NT2/D1 (cell line): ENCODE measurements at regions not wholly inside any gene's neighbourhood (a gene's known extent, or its start where the extent isn't known, plus 50 kb on each side); places are given as distances from the start of the nearest gene placed in this dataset.

Experiments
- DNase-seq: peaks from one replicate; pipeline ENCODE4 v3.0.0-alpha.2; 2011; ENCODE audit warnings: low read depth, low spot score
- H3K27me3 ChIP-seq: 2 replicates; pipeline ENCODE4 v1.6.0; 2011; ENCODE audit warnings: mild to moderate bottlenecking; ENCODE audit not compliant: insufficient read length, insufficient read depth
- H3K36me3 ChIP-seq: 2 replicates; pipeline ENCODE4 v1.6.1; 2011; ENCODE audit warnings: mild to moderate bottlenecking, low read length, mixed read lengths; ENCODE audit not compliant: insufficient read depth, insufficient read length
- H3K4me1 ChIP-seq: 2 replicates; pipeline ENCODE4 v1.5.1; 2011; ENCODE audit not compliant: insufficient read depth, insufficient read length
- H3K4me3 ChIP-seq: 2 replicates; pipeline ENCODE4 v1.5.1; 2011; ENCODE audit warnings: low read depth; ENCODE audit not compliant: insufficient read length
- H3K9ac ChIP-seq: 2 replicates; pipeline ENCODE4 v1.6.0; 2011; ENCODE audit warnings: low read depth; ENCODE audit not compliant: insufficient read length
- H3K9me3 ChIP-seq: 2 replicates; pipeline ENCODE4 v1.5.1; 2011; ENCODE audit warnings: mild to moderate bottlenecking, low read length; ENCODE audit not compliant: insufficient read depth
- SUZ12 ChIP-seq: IDR thresholded peaks from 2 replicates; pipeline ENCODE4 v1.6.1; 2011; ENCODE audit not compliant: insufficient read length, insufficient read depth; ENCODE audit errors: extremely low read depth
- YY1 ChIP-seq: IDR thresholded peaks from 2 replicates; pipeline ENCODE4 v1.6.1; 2011; ENCODE audit not compliant: insufficient read length, insufficient read depth
- ZNF274 ChIP-seq: IDR thresholded peaks from 2 replicates; pipeline ENCODE4 v1.6.1; 2011; ENCODE audit warnings: mild to moderate bottlenecking, low read depth, low read length

DNA sequence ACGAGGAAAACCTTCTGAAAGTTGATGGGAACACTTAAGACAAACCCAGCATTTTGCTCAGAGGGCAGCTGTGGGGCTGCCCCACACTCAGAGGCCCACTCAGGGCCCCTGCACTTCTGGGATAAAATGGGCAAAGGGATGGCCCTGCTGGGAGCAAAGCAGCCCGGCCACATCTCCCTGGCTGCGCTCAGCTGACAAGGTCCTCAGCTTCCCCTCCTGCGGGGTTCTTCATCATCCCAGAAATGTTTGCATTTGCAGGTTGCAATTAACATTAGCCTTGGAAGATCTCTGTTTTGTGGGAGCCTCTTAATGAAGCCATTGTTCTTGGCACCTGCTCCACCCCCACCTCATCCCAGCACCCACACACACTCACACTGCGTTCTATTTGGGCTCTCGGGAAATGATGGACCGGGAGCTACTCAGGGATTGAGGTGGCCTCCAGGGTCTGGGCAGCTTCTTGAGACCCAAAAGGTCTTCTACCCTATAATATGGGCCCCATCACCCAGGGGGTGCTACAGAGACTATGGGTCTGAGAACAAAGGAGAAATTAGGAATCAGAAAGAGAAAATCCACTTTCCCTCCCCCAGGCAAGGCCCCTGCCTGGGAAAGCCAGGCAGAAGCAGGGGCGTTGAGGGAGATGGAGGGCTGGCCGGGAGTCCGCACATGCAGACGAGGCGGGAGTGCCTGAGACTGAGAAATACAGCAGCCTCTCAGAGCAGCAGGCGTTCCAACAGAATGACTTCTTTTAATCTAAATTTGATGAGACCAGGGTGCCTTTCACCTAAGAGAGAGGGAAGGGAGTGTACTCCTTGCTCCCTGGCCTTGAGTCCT, 53.7 kb upstream of the RPL38 start:
- no peak for DNase-seq
- Histone ChIP-seq H3K9ac (no peak overlapping the region), H3K9me3 (no peaks in the 10 kb centered on the region), H3K4me1 (peaks cover 3% of the 10 kb centered on the region), H3K4me3 (no peak overlapping the region), H3K27me3 (no peaks in the 10 kb centered on the region), H3K36me3 (no peaks in the 10 kb centered on the region)
- TF ChIP-seq ZNF274 (no peak), YY1 (no peak), SUZ12 (no peak)

GRCh38 chr17:74150428-74151025, 53.0 kb upstream of the RPL38 start:
- no peak for DNase-seq
- Histone ChIP-seq H3K9me3 (no peaks in the 10 kb centered on the region), H3K4me1 (peaks cover 3% of the 10 kb centered on the region), H3K4me3 (no peak overlapping the region), H3K27me3 (no peaks in the 10 kb centered on the region), H3K9ac (no peak overlapping the region), H3K36me3 (no peaks in the 10 kb centered on the region)
- TF ChIP-seq ZNF274 (no peak), YY1 (no peak), SUZ12 (no peak)

GRCh38 chr17:74151551-74152315, 51.7 kb upstream of the RPL38 start:
- Histone ChIP-seq H3K9ac (no peak overlapping the region), H3K27me3 (no peaks in the 10 kb centered on the region), H3K9me3 (peaks cover under 1% of the 10 kb centered on the region; the same call in 1 of the 2 replicates), H3K4me1 (peaks cover 3% of the 10 kb centered on the region), H3K4me3 (no peak overlapping the region), H3K36me3 (no peaks in the 10 kb centered on the region)
- no peak for TF ChIP-seq YY1
- no peak for TF ChIP-seq ZNF274
- no peak for TF ChIP-seq SUZ12
- DNase-seq: no peak

DNA sequence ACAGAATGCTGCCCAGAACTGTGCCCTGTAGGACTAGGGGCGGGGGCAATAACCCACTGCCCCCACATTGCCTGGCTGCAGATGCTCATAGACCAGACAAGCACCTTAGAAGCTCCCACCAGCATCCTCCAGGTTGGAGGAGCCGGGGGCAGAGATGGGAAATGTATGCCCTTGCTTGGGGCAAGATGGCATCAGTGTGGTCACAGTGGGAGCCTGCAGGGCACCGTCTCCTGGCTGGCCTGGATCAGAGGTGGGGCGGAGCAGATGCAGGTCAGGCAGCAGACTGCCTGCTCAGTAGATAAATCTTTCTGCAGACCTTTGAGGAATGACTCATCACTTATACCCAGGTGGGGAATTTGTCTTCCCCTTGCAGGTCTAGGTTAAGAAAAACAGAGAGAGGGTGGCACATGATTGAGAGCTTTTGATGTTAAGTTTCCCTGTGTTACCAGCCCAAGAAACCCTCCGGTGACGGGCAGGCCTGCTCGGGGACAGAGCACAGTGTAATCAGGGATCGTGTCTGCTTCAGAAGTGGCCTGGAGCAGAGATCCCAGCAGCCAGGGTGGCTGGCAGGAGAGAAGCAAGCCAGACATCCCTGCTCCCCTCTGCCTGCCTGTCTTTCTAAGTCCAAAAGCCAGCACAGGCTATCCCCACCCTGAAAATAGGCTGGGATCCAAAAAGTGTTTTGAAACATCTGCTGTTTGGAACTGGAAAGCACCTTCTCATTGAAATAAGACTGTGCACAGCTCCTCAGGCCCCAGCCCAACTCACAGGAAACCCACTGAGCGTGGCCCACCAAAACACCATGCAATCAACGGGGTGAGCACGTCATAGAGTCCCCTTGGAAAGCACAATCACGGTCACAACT, 50.7 kb upstream of the RPL38 start:
- Histone ChIP-seq H3K4me3 (no peak overlapping the region), H3K4me1 (peaks cover 3% of the 10 kb centered on the region), H3K9me3 (peaks cover 6% of the 10 kb centered on the region; the same call in 1 of the 2 replicates), H3K9ac (peak overlapping the region; percentile 27), H3K36me3 (no peaks in the 10 kb centered on the region), H3K27me3 (no peaks in the 10 kb centered on the region)
- no peak for TF ChIP-seq ZNF274
- no peak for TF ChIP-seq SUZ12
- no peak for TF ChIP-seq YY1
- DNase-seq: no peak

GRCh38 chr17:74153456-74153810, 50.0 kb upstream of the RPL38 start:
- peaks cover 3% of the 10 kb centered on the region for H3K4me1 ChIP-seq
- peaks cover 6% of the 10 kb centered on the region; the same call in 1 of the 2 replicates for H3K9me3 ChIP-seq
- no peak for DNase-seq
- no peaks in the 10 kb centered on the region for H3K27me3 ChIP-seq
- no peak for TF ChIP-seq YY1
- no peak for TF ChIP-seq SUZ12
- TF ChIP-seq ZNF274: no peak
- no peak overlapping the region for H3K4me3 ChIP-seq
- H3K9ac ChIP-seq: peak overlapping the region; percentile 27
- no peaks in the 10 kb centered on the region for H3K36me3 ChIP-seq
